HCT116 (cell line): ENCODE measurements at regions not wholly inside any gene's neighbourhood (a gene's known extent, or its start where the extent isn't known, plus 50 kb on each side); places are given as distances from the start of the nearest gene placed in this dataset.
"Not testable (repeated sequence)": the region's sequence is repeated elsewhere in the genome, so short reads cannot be mapped to it uniquely, and the experiment has no call there.

ENCODE experiments used
- ATAC-seq: fragments of 200-7000 bp; cut with Tn5 transposase; 2 replicates; pipeline ENCODE4 v1.9.1; 2020; ENCODE audit warnings: mild to moderate bottlenecking, moderate library complexity
- BruUV-seq: library from RNA; stranded (reverse); fragments of 400-500 nt; replicated peaks from 2 replicates; lab custom pipeline; 2021; lab: Mats Ljungman, UMichigan
- CTCF ChIA-PET: fragments of 300-600 bp; sonication (Branson Sonifier 250); formaldehyde crosslinking; loops from one replicate; lab custom pipeline; 2021; ENCODE audit warnings: antibody characterized with exemption; lab: Charles Lee
- POLR2A ChIA-PET: fragments of 300-600, 350-600 bp; sonication (Branson Sonifier 250); formaldehyde crosslinking; loops from one replicate; lab custom pipeline; 2021; ENCODE audit warnings: antibody characterized with exemption; lab: Charles Lee
- RAD21 ChIA-PET, 2 experiments: fragments of 300-600 bp; sonication (Branson Sonifier 250); formaldehyde crosslinking; loops; one replicate each; lab custom pipeline; 2023; ENCODE audit warnings: low total read pairs in 2 of 2; ENCODE audit not compliant: uncharacterized antibody in 2 of 2, unreplicated experiment in 2 of 2, low non-redundant PET in 1 of 2; lab: Charles Lee
- DNase-seq: peaks from one replicate; pipeline ENCODE4 v3.0.0-alpha.2; 2010; ENCODE audit warnings: low read depth, low spot score
- H2AFZ ChIP-seq: fragments of 200-600 bp; shearing (Covaris generic), sonication (generic); 2 replicates; pipeline ENCODE4 v1.6.1; 2017; ENCODE audit warnings: low read depth, mixed run types, mixed read lengths, antibody characterized with exemption, low read length; ENCODE audit not compliant: poor library complexity, severe bottlenecking
- H3K27ac ChIP-seq: 2 replicates; pipeline ENCODE4 v1.5.1; 2012; ENCODE audit warnings: low read depth, low read length
- H3K27me3 ChIP-seq: fragments of 200-600 bp; sonication (generic); 2 replicates; pipeline ENCODE4 v1.6.1; 2016; ENCODE audit warnings: mixed run types, low read length, mixed read lengths; ENCODE audit not compliant: insufficient read depth
- H3K36me3 ChIP-seq, 2 experiments: fragments of 200-500 bp in 1 of 2; fragments of 200-600 bp in 1 of 2; sonication (Bioruptor generic) in 1 of 2; sonication (generic) in 1 of 2; 2 replicates each; pipeline versions ENCODE4 v1.5.1 to v1.6.1; 2014 to 2016; ENCODE audit warnings: low read length in 2 of 2, inconsistent platforms in 1 of 2, mixed read lengths in 1 of 2, mixed run types in 1 of 2; ENCODE audit not compliant: insufficient read depth in 2 of 2, control insufficient read depth in 1 of 2
- H3K4me1 ChIP-seq, 2 experiments: fragments of 200-600 bp in 1 of 2; sonication (generic) in 1 of 2; 2 replicates each; pipeline versions ENCODE4 v1.5.1 to v1.6.1; 2012 to 2017; ENCODE audit warnings: low read length in 2 of 2, inconsistent platforms in 1 of 2, mild to moderate bottlenecking in 1 of 2, mixed read lengths in 1 of 2, mixed run types in 1 of 2, moderate library complexity in 1 of 2; ENCODE audit not compliant: insufficient read depth in 2 of 2, control insufficient read depth in 1 of 2
- H3K4me2 ChIP-seq: fragments of 200-600 bp; sonication (generic); 2 replicates; pipeline ENCODE4 v1.6.1; 2017; ENCODE audit warnings: mixed run types, low read length, mixed read lengths
- H3K4me3 ChIP-seq, 2 experiments: fragments of 200-600 bp in 1 of 2; sonication (generic) in 1 of 2; replicated peaks in 1 of 2; 2 replicates each; pipeline ENCODE4 v1.5.1; 2011 to 2016; ENCODE audit warnings: low read length in 2 of 2, control low read depth in 1 of 2, low read depth in 1 of 2, mild to moderate bottlenecking in 1 of 2, mixed read lengths in 1 of 2, mixed run types in 1 of 2
- H3K79me2 ChIP-seq: fragments of 200-600 bp; sonication (generic); 2 replicates; pipeline ENCODE4 v1.6.1; 2017; ENCODE audit warnings: mild to moderate bottlenecking, mixed run types, low read length, moderate library complexity, mixed read lengths; ENCODE audit not compliant: insufficient read depth
- H3K9ac ChIP-seq: fragments of 200-600 bp; sonication (generic); 2 replicates; pipeline ENCODE4 v1.6.1; 2016; ENCODE audit warnings: low read length, mixed read lengths
- H3K9me2 ChIP-seq: fragments of 200-600 bp; sonication (generic), shearing (Covaris generic); 2 replicates; pipeline ENCODE4 v1.6.1; 2017; ENCODE audit warnings: mixed run types, mild to moderate bottlenecking, moderate library complexity; ENCODE audit not compliant: insufficient read depth
- H3K9me3 ChIP-seq, 2 experiments: fragments of 200-500 bp in 1 of 2; fragments of 200-600 bp in 1 of 2; sonication (Bioruptor generic) in 1 of 2; sonication (generic) in 1 of 2; 2 replicates each; pipeline ENCODE4 v1.6.1; 2014 to 2017; ENCODE audit warnings: low read length in 2 of 2, mixed read lengths in 2 of 2, inconsistent platforms in 1 of 2, low read depth in 1 of 2, mild to moderate bottlenecking in 1 of 2, mixed run types in 1 of 2, moderate library complexity in 1 of 2; ENCODE audit not compliant: control insufficient read depth in 1 of 2, insufficient read depth in 1 of 2
- H4K20me1 ChIP-seq: fragments of 200-600 bp; sonication (generic), shearing (Covaris generic); 2 replicates; pipeline ENCODE4 v1.6.1; 2017; ENCODE audit warnings: mixed run types, mild to moderate bottlenecking, moderate library complexity; ENCODE audit not compliant: insufficient read depth
- CBX3 ChIP-seq: IDR thresholded peaks from 2 replicates; pipeline ENCODE4 v1.6.1; 2012; ENCODE audit warnings: low read depth
- EZH2 ChIP-seq: fragments of 200-600 bp; sonication (generic); IDR thresholded peaks from 2 replicates; pipeline ENCODE4 v1.6.1; 2017; ENCODE audit warnings: antibody characterized with exemption, mixed run types
- EZH2phosphoT487 ChIP-seq: fragments of 200-600 bp; IDR thresholded peaks from 2 replicates; pipeline ENCODE4 v1.6.1; 2018; ENCODE audit warnings: antibody characterized with exemption, borderline replicate concordance
- FOSL1 ChIP-seq: IDR thresholded peaks from 2 replicates; pipeline ENCODE4 v1.6.1; 2012; ENCODE audit warnings: low read depth
- RAD21 ChIP-seq: IDR thresholded peaks from 2 replicates; pipeline ENCODE4 v1.6.1; 2012; ENCODE audit warnings: low read depth, mild to moderate bottlenecking
- SIN3A ChIP-seq: IDR thresholded peaks from 2 replicates; pipeline ENCODE4 v1.6.1; 2012; ENCODE audit warnings: low read depth
- SRF ChIP-seq: IDR thresholded peaks from 2 replicates; pipeline ENCODE4 v1.6.1; 2012; ENCODE audit warnings: low read depth
- YY1 ChIP-seq: IDR thresholded peaks from 2 replicates; pipeline ENCODE4 v1.6.1; 2011; ENCODE audit warnings: low read length, low read depth, moderate library complexity, mild to moderate bottlenecking; ENCODE audit not compliant: insufficient replicate concordance; ENCODE audit errors: extremely low read depth
- ZFX ChIP-seq: fragments of 450-650 bp; IDR thresholded peaks from 2 replicates; pipeline ENCODE4 v1.6.1; 2017
- ZNF274 ChIP-seq: fragments of 200-500 bp; sonication (Bioruptor generic); IDR thresholded peaks from 2 replicates; pipeline ENCODE4 v1.6.1; 2014; ENCODE audit warnings: mild to moderate bottlenecking, low read depth, low read length, inconsistent platforms
- intact Hi-C: fragments of 100-400 bp; cut with micrococcal nuclease; formaldehyde crosslinking; loops from 2 replicates; pipeline ENCODE4 v1.10.0; 2022
- TF ChIP-seq, protein P1 (sequence below): IDR thresholded peaks from 2 replicates; pipeline ENCODE4 v1.6.1; 2011; ENCODE audit warnings: mild to moderate bottlenecking, low read length, moderate library complexity; ENCODE audit not compliant: insufficient replicate concordance; ENCODE audit errors: extremely low read depth

DNA sequence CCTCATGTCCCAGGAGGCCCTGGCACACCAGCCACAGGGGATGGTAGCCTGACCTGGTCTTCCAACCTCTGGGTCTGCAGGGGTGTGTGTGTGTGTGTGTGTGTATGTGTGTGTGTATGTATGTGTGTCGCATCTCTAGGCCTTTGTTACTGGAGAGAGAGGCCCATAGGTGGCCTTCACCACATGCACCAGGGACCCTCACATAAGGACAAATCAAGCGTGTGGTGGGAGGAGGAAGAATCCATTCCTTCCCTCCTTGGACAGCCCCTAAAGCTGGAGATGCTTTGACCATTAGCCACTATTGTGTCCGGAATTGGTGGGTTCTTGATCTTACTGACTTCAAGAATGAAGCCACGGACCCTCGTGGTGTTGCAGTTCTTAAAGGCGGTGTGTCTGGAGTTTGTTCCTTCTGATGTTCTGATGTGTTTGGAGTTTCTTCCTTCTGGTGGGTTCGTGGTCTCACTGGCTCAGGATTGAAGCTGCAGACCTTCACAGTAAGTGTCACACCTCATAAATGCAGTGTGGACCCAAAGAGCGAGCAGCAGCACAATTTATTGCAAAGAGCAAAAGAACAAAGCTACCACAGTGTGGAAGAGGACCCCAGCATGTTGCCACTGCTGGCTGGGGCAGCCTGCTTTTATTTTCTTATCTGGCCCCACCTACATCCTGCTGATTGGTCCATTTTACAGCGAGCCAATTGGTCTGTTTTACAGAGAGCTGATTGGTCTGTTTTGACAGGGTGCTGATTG is 104.1 kb downstream of the DDX1 start:
- Histone ChIP-seq H3K27ac (no peak overlapping the region), H4K20me1 (no peaks in the 10 kb centered on the region), H3K4me1 (no peaks in the 10 kb centered on the region), H3K4me3 (no peak overlapping the region), H3K9me3 (no peaks in the 10 kb centered on the region), H2AFZ (no peak overlapping the region), H3K9me2 (no peaks in the 10 kb centered on the region), H3K4me2 (no peak overlapping the region), H3K79me2 (no peaks in the 10 kb centered on the region), H3K9ac (no peak overlapping the region), H3K27me3 (peaks cover 4% of the 10 kb centered on the region; the same call in 1 of the 2 replicates), H3K36me3 (no peaks in the 10 kb centered on the region)
- ChIA-PET CTCF (no interaction called here), POLR2A (no interaction called here), RAD21 (no interaction called here)
- no TSS peak for BruUV-seq
- intact Hi-C loops: no loop called here
- DNase-seq: no peak
- no peak for ATAC-seq
- TF ChIP-seq CBX3 (no peak), ZNF274 (no peak), EZH2 (no peak), YY1 (no peak), RAD21 (no peak), SIN3A (no peak), EZH2phosphoT487 (no peak), FOSL1 (no peak), SRF (no peak), ZFX (no peak)
- TF ChIP-seq, protein P1, sequence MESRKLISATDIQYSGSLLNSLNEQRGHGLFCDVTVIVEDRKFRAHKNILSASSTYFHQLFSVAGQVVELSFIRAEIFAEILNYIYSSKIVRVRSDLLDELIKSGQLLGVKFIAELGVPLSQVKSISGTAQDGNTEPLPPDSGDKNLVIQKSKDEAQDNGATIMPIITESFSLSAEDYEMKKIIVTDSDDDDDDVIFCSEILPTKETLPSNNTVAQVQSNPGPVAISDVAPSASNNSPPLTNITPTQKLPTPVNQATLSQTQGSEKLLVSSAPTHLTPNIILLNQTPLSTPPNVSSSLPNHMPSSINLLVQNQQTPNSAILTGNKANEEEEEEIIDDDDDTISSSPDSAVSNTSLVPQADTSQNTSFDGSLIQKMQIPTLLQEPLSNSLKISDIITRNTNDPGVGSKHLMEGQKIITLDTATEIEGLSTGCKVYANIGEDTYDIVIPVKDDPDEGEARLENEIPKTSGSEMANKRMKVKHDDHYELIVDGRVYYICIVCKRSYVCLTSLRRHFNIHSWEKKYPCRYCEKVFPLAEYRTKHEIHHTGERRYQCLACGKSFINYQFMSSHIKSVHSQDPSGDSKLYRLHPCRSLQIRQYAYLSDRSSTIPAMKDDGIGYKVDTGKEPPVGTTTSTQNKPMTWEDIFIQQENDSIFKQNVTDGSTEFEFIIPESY: no peak

DNA sequence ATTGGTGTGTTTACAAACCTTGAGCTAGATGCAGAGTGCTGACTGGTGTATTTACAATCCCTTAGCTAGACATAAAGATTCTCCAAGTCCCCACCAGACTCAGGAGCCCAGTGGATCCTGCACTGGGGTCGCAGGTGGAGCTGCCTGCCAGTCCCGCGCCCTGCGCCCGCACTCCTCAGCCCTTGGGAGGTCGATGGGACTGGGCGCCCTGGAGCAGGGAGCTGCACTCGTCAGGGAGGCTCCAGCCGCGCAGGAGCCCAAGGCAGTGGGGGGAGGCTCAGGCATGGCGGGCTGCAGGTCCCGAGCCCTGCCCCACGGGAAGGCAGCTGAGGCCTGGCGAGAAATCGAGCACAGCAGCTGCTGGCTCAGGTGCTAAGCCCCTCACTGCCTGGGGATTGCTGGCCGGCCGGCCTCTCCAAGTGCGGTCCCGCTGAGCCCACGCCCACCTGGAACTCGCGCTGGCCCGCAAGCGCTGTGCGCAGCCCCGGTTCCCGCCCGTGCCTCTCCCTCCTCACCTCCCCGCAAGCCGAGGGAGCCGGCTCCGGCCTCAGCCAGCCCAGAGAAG is 105.0 kb downstream of the DDX1 start:
- H3K27me3 ChIP-seq, H3K36me3 ChIP-seq, ATAC-seq, H2AFZ ChIP-seq, BruUV-seq, H3K9me2 ChIP-seq, H3K9me3 ChIP-seq, H4K20me1 ChIP-seq, DNase-seq, H3K9ac ChIP-seq, H3K27ac ChIP-seq, H3K4me3 ChIP-seq, RAD21 ChIA-PET, H3K4me1 ChIP-seq, intact Hi-C loops, H3K79me2 ChIP-seq, H3K4me2 ChIP-seq, CTCF ChIA-PET, POLR2A ChIA-PET: not testable (repeated sequence)
